A204.1 (cell line): ENCODE measurements at regions not wholly inside any gene's neighbourhood (a gene's known extent, or its start where the extent isn't known, plus 50 kb on each side); places are given as distances from the start of the nearest gene placed in this dataset.

ENCODE experiments used
- FAIRE-seq: peaks from 2 replicates; lab custom pipeline; 2012; peaks lifted over from hg19 to GRCh38; lab: Jason Lieb, UNC

GRCh38 chr6:91045161-91045560 is 458.3 kb upstream of the MAP3K7 start:
- no peak for FAIRE-seq

GRCh38 chr6:91043751-91044150 is 456.9 kb upstream of the MAP3K7 start:
- FAIRE-seq = no peak

- no peak for FAIRE-seq
Measured at GRCh38 chr6:91042656-91043055, 455.8 kb upstream of the MAP3K7 start.

- FAIRE-seq = no peak
Measured at GRCh38 chr6:91033964-91034363, 447.1 kb upstream of the MAP3K7 start.

GRCh38 chr6:91031581-91031980 is 444.7 kb upstream of the MAP3K7 start:
- no peak for FAIRE-seq

- FAIRE-seq = no peak
Measured at GRCh38 chr6:91029211-91029610, 442.3 kb upstream of the MAP3K7 start.

GRCh38 chr6:91023529-91023928 is 436.7 kb upstream of the MAP3K7 start:
- no peak for FAIRE-seq

GRCh38 chr6:91020744-91021143 is 433.9 kb upstream of the MAP3K7 start:
- FAIRE-seq = no peak

- no peak for FAIRE-seq
Measured at GRCh38 chr6:91018586-91018985, 431.7 kb upstream of the MAP3K7 start.

GRCh38 chr6:91013511-91013910 is 426.6 kb upstream of the MAP3K7 start:
- no peak for FAIRE-seq

- no peak for FAIRE-seq
Measured at GRCh38 chr6:90997076-90997475, 410.2 kb upstream of the MAP3K7 start.

GRCh38 chr6:90993770-90994169 is 406.9 kb upstream of the MAP3K7 start:
- no peak for FAIRE-seq

GRCh38 chr6:90989763-90990162 is 402.9 kb upstream of the MAP3K7 start:
- FAIRE-seq = no peak

GRCh38 chr6:90984066-90984465 is 397.2 kb upstream of the MAP3K7 start:
- no peak for FAIRE-seq

GRCh38 chr6:90983462-90983861 is 396.6 kb upstream of the MAP3K7 start:
- no peak for FAIRE-seq

GRCh38 chr6:90982581-90982980 is 395.7 kb upstream of the MAP3K7 start:
- no peak for FAIRE-seq

- FAIRE-seq = no peak
Measured at GRCh38 chr6:90982051-90982450, 395.2 kb upstream of the MAP3K7 start.

GRCh38 chr6:90978046-90978445 is 391.2 kb upstream of the MAP3K7 start:
- FAIRE-seq = no peak

GRCh38 chr6:90977513-90977912 is 390.6 kb upstream of the MAP3K7 start:
- no peak for FAIRE-seq

- no peak for FAIRE-seq
Measured at GRCh38 chr6:90976341-90976740, 389.5 kb upstream of the MAP3K7 start.

- no peak for FAIRE-seq
Measured at GRCh38 chr6:90975741-90976140, 388.9 kb upstream of the MAP3K7 start.

- FAIRE-seq = no peak
Measured at GRCh38 chr6:90973188-90973587, 386.3 kb upstream of the MAP3K7 start.

- no peak for FAIRE-seq
Measured at GRCh38 chr6:90970672-90971071, 383.8 kb upstream of the MAP3K7 start.

GRCh38 chr6:90967471-90967870 is 380.6 kb upstream of the MAP3K7 start:
- FAIRE-seq = no peak

- no peak for FAIRE-seq
Measured at GRCh38 chr6:90960324-90960723, 373.5 kb upstream of the MAP3K7 start.
